ENCODE measurements at regions not wholly inside any gene's neighbourhood (a gene's known extent, or its start where the extent isn't known, plus 50 kb on each side); places are given as distances from the start of the nearest gene placed in this dataset.
"Not testable (repeated sequence)": the region's sequence is repeated elsewhere in the genome, so short reads cannot be mapped to it uniquely, and the experiment has no call there.

- no peak for DNase-seq (ENCODE audit: low read depth)
Observed at GRCh38 chr1:219726480-219727272, 113.8 kb upstream of the ZC3H11B start.

DNA sequence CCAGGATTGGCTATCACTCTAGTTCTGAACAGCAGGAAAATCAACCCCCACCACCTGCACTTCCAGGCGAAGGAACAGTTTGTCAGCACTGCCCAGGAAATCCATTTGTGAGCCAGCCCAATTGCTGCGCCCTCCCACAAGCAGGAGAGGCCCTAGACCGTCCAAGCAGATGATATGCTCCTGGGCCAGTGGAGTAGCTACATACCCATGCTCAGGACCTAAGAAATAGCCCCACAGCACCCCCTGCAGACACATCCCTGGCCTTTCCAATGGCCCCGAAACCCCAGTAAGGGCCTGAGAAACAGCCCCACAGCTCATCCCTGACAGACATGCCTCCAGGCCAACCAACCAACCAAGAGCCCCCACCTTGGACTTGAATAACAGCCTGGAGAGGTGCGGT is 111.5 kb upstream of the ZC3H11B start:
- no peak for DNase-seq (ENCODE audit: low read depth)

DNA sequence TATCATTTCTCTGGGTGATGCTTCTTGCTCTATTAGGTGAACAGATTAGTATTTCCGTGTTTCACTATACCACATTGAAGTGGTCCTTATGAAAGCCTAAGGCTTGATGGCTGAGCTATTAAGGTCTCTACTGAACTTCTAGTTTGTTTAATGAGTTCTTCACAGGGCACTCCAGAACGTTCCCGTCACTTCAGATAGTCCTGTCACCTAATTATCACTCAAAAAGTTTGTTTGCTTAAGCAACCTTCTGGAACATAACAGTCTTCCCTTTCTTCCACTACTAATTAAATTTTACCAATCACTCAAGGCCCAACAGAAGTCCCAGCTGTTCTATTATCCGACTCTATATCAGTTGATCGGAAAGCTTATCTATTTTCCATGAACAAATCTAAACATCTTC is 104.6 kb upstream of the ZC3H11B start:
- no peak for DNase-seq (ENCODE audit: low read depth)

GRCh38 chr1:219716611-219717114 is 103.8 kb upstream of the ZC3H11B start:
- no peak for DNase-seq (ENCODE audit: low read depth)

DNA sequence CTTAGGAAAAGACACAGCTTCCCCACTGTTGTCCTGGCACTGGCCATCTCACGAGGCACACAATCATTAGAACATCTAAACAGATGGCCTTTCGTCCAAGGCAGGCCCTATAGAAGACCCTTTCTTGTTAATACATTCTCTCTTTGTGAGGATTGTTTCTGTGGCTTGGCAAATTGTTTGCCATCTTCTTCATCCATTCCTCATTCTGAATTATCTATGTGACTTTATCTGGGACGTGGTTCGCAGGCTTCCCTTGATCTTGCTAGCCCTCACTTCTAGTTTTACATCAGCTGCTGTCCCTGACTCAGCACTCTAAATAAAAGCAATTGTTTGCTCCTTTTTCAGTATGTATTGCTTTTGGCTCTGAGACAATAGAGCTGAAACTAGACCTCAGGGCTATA is 101.1 kb upstream of the ZC3H11B start:
- no peak for DNase-seq (ENCODE audit: low read depth)

DNA sequence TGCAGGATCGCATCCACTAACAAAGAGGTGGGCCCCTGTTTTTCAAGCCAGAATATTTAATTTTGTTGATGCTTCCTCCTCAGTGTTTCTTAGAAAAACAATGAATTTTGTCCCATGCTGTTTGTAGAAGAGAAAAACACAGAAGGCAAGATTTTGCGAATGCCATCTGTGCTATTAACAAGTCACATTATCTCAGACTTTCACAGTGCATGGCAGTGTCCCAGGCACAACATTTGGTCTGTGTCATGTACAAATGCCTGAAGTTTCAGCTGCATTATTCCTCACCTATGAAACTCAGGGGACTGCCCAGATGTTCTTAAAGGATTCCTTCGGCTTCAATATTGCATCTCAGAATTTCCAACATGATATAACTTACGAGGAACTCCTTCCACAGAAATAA is 99.6 kb upstream of the ZC3H11B start:
- no peak for DNase-seq (ENCODE audit: low read depth)

DNA sequence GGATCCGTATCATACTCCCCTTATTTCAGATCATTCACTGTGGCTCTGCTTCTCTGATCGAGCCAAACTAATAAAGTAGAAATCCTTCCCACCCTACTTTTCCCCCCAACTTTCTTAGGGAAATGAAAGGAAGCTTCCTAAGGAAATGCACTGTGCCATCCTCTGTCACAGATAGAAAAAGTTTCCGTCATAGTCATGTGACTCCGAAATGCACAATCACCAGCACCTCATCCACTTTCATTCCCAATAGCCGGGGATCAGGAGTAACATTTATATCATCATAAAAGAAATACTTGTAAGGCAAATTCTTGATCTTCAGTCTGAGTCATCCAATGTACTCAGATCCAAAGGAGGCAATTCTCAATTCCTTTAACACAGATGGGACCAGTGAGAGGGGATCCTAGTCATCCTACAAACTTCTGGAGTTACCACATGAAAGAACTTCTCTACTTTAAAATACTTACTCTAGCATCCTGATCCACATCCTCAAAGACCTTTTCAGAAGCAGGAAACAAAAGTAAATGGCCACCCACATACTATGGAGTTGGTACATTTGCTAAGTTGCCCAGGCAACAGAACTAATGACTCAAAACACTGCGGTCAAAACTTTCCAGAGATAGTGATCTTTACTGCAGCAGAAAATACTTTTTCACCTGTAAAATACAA is 97.8 kb upstream of the ZC3H11B start:
- DNase-seq (ENCODE audit: low read depth): peak; percentile 21

DNA sequence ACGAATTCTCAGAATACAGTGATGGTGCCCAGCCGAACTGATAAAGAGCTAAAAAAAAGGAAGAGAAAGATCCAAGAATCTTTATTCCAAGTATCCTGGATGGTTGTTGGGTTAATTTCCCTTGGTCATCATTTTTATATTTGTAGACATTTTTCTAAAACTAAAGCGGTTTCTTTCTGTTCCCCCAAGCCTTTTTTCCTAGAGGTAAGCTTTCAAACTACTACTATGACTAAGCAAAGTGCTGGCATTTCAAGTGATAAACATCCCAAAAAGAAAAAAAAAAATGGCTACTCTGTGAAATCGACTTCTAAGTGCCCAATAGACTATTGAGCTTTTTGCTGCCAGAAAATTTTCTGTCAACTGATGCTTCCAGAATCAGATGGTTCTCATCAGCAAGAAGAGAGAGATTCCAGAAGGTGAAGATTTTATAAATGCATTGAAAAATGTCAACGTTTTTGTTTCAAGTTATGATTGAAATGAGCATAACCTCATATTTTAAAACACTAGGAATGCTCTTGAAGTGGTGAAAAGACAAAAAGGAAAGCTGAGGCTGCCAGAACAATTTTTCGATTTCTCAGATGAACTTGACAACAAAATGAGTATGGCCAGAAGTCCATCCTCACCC is 96.1 kb upstream of the ZC3H11B start:
- no peak for DNase-seq (ENCODE audit: low read depth)

- DNase-seq (ENCODE audit: low read depth): not testable (repeated sequence)
Observed at GRCh38 chr1:219707885-219708284, 95.0 kb upstream of the ZC3H11B start.

GRCh38 chr1:219704331-219704730 is 91.4 kb upstream of the ZC3H11B start:
- DNase-seq (ENCODE audit: low read depth): not testable (repeated sequence)

- no peak for DNase-seq (ENCODE audit: low read depth)
Observed at GRCh38 chr1:219703368-219703639, 90.4 kb upstream of the ZC3H11B start.

- DNase-seq (ENCODE audit: low read depth): no peak
Observed at GRCh38 chr1:219701476-219701875, 88.6 kb upstream of the ZC3H11B start.

GRCh38 chr1:219699870-219700269 is 87.0 kb upstream of the ZC3H11B start:
- DNase-seq (ENCODE audit: low read depth): no peak

- no peak for DNase-seq (ENCODE audit: low read depth)
Observed at GRCh38 chr1:219697682-219698081, 84.8 kb upstream of the ZC3H11B start.

DNA sequence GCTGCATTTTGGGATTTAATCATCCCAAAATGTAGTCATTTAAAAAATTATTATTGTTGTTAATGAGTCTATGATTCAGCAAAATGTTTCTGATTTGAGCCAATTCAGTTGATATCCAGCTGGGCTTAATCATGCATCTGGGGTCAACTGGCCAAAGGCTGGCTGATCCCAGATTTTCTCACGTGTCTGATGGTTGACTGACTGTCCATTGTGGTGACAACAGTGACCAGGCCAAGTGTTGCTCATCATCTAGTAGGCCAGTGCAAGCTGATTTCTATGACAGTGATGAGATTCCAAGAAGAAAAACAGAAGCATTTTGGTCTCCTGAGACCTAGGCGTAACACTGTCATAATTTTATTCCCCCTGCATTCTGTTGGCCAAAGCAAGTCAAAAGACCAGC is 80.1 kb upstream of the ZC3H11B start:
- no peak for DNase-seq (ENCODE audit: low read depth)

DNA sequence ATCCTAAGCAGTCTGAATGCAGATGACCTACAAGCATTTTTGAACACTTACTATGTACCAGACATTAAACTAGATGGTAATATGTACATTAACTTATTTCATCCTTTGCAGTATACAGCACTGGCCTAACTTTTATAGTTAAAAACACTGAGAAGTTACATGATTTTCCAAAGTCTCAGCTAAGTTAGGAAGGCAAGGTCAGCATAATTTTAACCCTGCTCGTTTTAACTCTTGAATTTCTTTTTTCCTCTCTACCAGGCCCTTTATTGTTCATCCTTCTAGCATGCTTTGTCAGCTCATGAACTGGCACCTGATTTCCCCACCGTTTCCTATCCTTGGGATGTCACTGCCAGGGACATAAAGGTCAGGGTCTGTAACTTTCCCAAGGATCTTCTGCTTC is 76.9 kb upstream of the ZC3H11B start:
- DNase-seq (ENCODE audit: low read depth): no peak

GRCh38 chr1:219687779-219688178 is 74.9 kb upstream of the ZC3H11B start:
- no peak for DNase-seq (ENCODE audit: low read depth)

- no peak for DNase-seq (ENCODE audit: low read depth)
Observed at GRCh38 chr1:219686171-219686570, 73.3 kb upstream of the ZC3H11B start.

- DNase-seq (ENCODE audit: low read depth): no peak
Observed at GRCh38 chr1:219682788-219683187, 69.9 kb upstream of the ZC3H11B start.

DNA sequence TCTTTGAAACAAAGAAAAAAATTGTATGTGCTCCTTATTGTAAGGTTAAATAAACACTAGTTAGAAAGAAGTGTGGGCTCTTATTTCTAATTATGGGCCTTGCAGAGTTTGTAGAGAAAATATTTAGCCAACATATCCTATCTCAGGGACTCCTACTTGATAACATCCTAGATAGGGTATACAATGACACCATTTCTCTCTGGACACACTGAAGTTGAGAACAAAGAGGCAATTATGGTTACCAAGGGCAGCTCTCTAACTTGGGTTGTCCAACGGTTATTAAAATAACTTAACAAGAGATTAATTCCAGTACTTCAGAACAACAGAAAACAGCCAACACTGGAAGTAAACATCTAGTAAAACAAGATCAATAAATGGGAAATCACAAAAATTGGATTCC is 69.0 kb upstream of the ZC3H11B start:
- no peak for DNase-seq (ENCODE audit: low read depth)

GRCh38 chr1:219676012-219676765 is 63.3 kb upstream of the ZC3H11B start:
- DNase-seq (ENCODE audit: low read depth): no peak

DNA sequence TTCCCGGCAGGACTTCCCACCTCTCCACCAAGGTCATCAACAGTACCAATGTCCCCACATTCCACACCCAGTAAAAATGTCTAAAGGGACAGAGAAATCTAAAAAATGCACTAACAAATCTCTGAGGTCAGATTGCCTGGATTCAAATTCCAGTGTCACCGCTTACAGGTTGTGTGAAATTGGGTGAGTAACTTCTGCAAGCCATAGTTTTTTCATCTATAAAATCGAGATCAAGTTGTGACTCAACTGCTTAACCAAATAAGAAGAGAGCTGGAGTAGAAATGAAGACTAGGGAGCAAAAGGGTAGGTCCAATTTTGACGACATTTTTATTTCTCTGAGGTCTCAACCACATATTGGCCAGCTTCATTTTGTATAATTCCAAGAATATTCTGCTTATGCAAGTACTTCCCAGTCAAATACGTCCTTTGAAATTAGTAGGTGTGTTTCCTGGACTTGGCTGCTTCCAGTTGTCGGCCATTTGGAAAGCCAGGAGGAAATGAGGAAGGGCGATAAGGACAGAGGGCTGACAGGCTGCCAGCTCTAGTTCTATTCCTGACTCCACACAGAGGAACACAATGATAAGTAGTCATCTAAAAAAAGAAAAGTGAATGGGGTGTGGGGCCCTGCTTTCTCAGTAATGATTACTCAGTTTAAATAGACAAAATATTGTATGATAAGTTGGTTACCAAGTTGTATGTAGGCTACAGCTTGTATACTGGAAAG is 57.7 kb upstream of the ZC3H11B start:
- DNase-seq (ENCODE audit: low read depth): no peak

Measured in fibroblast of the conjunctiva (primary cell).